HCT116 (cell line): ENCODE measurements at regions not wholly inside any gene's neighbourhood (a gene's known extent, or its start where the extent isn't known, plus 50 kb on each side); places are given as distances from the start of the nearest gene placed in this dataset.

Source experiments
- ATAC-seq: fragments of 200-7000 bp; cut with Tn5 transposase; 2 replicates; pipeline ENCODE4 v1.9.1; 2020; ENCODE audit warnings: mild to moderate bottlenecking, moderate library complexity
- BruUV-seq: library from RNA; stranded (reverse); fragments of 400-500 nt; replicated peaks from 2 replicates; lab custom pipeline; 2021; lab: Mats Ljungman, UMichigan
- CTCF ChIA-PET: fragments of 300-600 bp; sonication (Branson Sonifier 250); formaldehyde crosslinking; loops from one replicate; lab custom pipeline; 2021; ENCODE audit warnings: antibody characterized with exemption; lab: Charles Lee
- POLR2A ChIA-PET: fragments of 300-600, 350-600 bp; sonication (Branson Sonifier 250); formaldehyde crosslinking; loops from one replicate; lab custom pipeline; 2021; ENCODE audit warnings: antibody characterized with exemption; lab: Charles Lee
- RAD21 ChIA-PET, 2 experiments: fragments of 300-600 bp; sonication (Branson Sonifier 250); formaldehyde crosslinking; loops; one replicate each; lab custom pipeline; 2023; ENCODE audit warnings: low total read pairs in 2 of 2; ENCODE audit not compliant: uncharacterized antibody in 2 of 2, unreplicated experiment in 2 of 2, low non-redundant PET in 1 of 2; lab: Charles Lee
- DNase-seq: peaks from one replicate; pipeline ENCODE4 v3.0.0-alpha.2; 2010; ENCODE audit warnings: low read depth, low spot score
- H2AFZ ChIP-seq: fragments of 200-600 bp; shearing (Covaris generic), sonication (generic); 2 replicates; pipeline ENCODE4 v1.6.1; 2017; ENCODE audit warnings: low read depth, mixed run types, mixed read lengths, antibody characterized with exemption, low read length; ENCODE audit not compliant: poor library complexity, severe bottlenecking
- H3K27ac ChIP-seq: 2 replicates; pipeline ENCODE4 v1.5.1; 2012; ENCODE audit warnings: low read depth, low read length
- H3K27me3 ChIP-seq: fragments of 200-600 bp; sonication (generic); 2 replicates; pipeline ENCODE4 v1.6.1; 2016; ENCODE audit warnings: mixed run types, low read length, mixed read lengths; ENCODE audit not compliant: insufficient read depth
- H3K36me3 ChIP-seq, 2 experiments: fragments of 200-500 bp in 1 of 2; fragments of 200-600 bp in 1 of 2; sonication (Bioruptor generic) in 1 of 2; sonication (generic) in 1 of 2; 2 replicates each; pipeline versions ENCODE4 v1.5.1 to v1.6.1; 2014 to 2016; ENCODE audit warnings: low read length in 2 of 2, inconsistent platforms in 1 of 2, mixed read lengths in 1 of 2, mixed run types in 1 of 2; ENCODE audit not compliant: insufficient read depth in 2 of 2, control insufficient read depth in 1 of 2
- H3K4me1 ChIP-seq, 2 experiments: fragments of 200-600 bp in 1 of 2; sonication (generic) in 1 of 2; 2 replicates each; pipeline versions ENCODE4 v1.5.1 to v1.6.1; 2012 to 2017; ENCODE audit warnings: low read length in 2 of 2, inconsistent platforms in 1 of 2, mild to moderate bottlenecking in 1 of 2, mixed read lengths in 1 of 2, mixed run types in 1 of 2, moderate library complexity in 1 of 2; ENCODE audit not compliant: insufficient read depth in 2 of 2, control insufficient read depth in 1 of 2
- H3K4me2 ChIP-seq: fragments of 200-600 bp; sonication (generic); 2 replicates; pipeline ENCODE4 v1.6.1; 2017; ENCODE audit warnings: mixed run types, low read length, mixed read lengths
- H3K4me3 ChIP-seq, 2 experiments: fragments of 200-600 bp in 1 of 2; sonication (generic) in 1 of 2; replicated peaks in 1 of 2; 2 replicates each; pipeline ENCODE4 v1.5.1; 2011 to 2016; ENCODE audit warnings: low read length in 2 of 2, control low read depth in 1 of 2, low read depth in 1 of 2, mild to moderate bottlenecking in 1 of 2, mixed read lengths in 1 of 2, mixed run types in 1 of 2
- H3K79me2 ChIP-seq: fragments of 200-600 bp; sonication (generic); 2 replicates; pipeline ENCODE4 v1.6.1; 2017; ENCODE audit warnings: mild to moderate bottlenecking, mixed run types, low read length, moderate library complexity, mixed read lengths; ENCODE audit not compliant: insufficient read depth
- H3K9ac ChIP-seq: fragments of 200-600 bp; sonication (generic); 2 replicates; pipeline ENCODE4 v1.6.1; 2016; ENCODE audit warnings: low read length, mixed read lengths
- H3K9me2 ChIP-seq: fragments of 200-600 bp; sonication (generic), shearing (Covaris generic); 2 replicates; pipeline ENCODE4 v1.6.1; 2017; ENCODE audit warnings: mixed run types, mild to moderate bottlenecking, moderate library complexity; ENCODE audit not compliant: insufficient read depth
- H3K9me3 ChIP-seq, 2 experiments: fragments of 200-500 bp in 1 of 2; fragments of 200-600 bp in 1 of 2; sonication (Bioruptor generic) in 1 of 2; sonication (generic) in 1 of 2; 2 replicates each; pipeline ENCODE4 v1.6.1; 2014 to 2017; ENCODE audit warnings: low read length in 2 of 2, mixed read lengths in 2 of 2, inconsistent platforms in 1 of 2, low read depth in 1 of 2, mild to moderate bottlenecking in 1 of 2, mixed run types in 1 of 2, moderate library complexity in 1 of 2; ENCODE audit not compliant: control insufficient read depth in 1 of 2, insufficient read depth in 1 of 2
- H4K20me1 ChIP-seq: fragments of 200-600 bp; sonication (generic), shearing (Covaris generic); 2 replicates; pipeline ENCODE4 v1.6.1; 2017; ENCODE audit warnings: mixed run types, mild to moderate bottlenecking, moderate library complexity; ENCODE audit not compliant: insufficient read depth
- CEBPB ChIP-seq: IDR thresholded peaks from 2 replicates; pipeline ENCODE4 v1.6.1; 2012; ENCODE audit warnings: low read depth
- CTCF ChIP-seq, 3 experiments: fragments of 200-600 bp in 1 of 3; sonication (generic) in 1 of 3; IDR thresholded peaks in 2 of 3; conservative IDR thresholded peaks in 1 of 3; 2 replicates each; pipeline ENCODE4 v1.5.1; 2012 to 2017; ENCODE audit warnings: low read depth in 2 of 3, low read length in 2 of 3, antibody characterized with exemption in 1 of 3, borderline replicate concordance in 1 of 3, control low read depth in 1 of 3, mild to moderate bottlenecking in 1 of 3, mixed read lengths in 1 of 3, mixed run types in 1 of 3, moderate library complexity in 1 of 3; ENCODE audit not compliant: insufficient read depth in 1 of 3
- EGR1 ChIP-seq: IDR thresholded peaks from 2 replicates; pipeline ENCODE4 v1.6.1; 2012; ENCODE audit warnings: low read depth
- ELF1 ChIP-seq: IDR thresholded peaks from 2 replicates; pipeline ENCODE4 v1.6.1; 2012; ENCODE audit warnings: low read depth, borderline replicate concordance
- EZH2phosphoT487 ChIP-seq: fragments of 200-600 bp; IDR thresholded peaks from 2 replicates; pipeline ENCODE4 v1.6.1; 2018; ENCODE audit warnings: antibody characterized with exemption, borderline replicate concordance
- MAX ChIP-seq: IDR thresholded peaks from 2 replicates; pipeline ENCODE4 v1.6.1; 2012
- POLR2AphosphoS5 ChIP-seq: IDR thresholded peaks from 2 replicates; pipeline ENCODE4 v1.6.1; 2011; ENCODE audit warnings: mild to moderate bottlenecking, low read depth, low read length, moderate library complexity
- RAD21 ChIP-seq: IDR thresholded peaks from 2 replicates; pipeline ENCODE4 v1.6.1; 2012; ENCODE audit warnings: low read depth, mild to moderate bottlenecking
- REST ChIP-seq: IDR thresholded peaks from 2 replicates; pipeline ENCODE4 v1.6.1; 2012; ENCODE audit warnings: low read depth
- SP1 ChIP-seq: IDR thresholded peaks from 2 replicates; pipeline ENCODE4 v1.6.1; 2012; ENCODE audit warnings: low read depth
- TCF7L2 ChIP-seq: IDR thresholded peaks from 2 replicates; pipeline ENCODE4 v1.7.0; 2011; ENCODE audit warnings: borderline replicate concordance, inconsistent platforms; ENCODE audit not compliant: insufficient read depth, insufficient read length; ENCODE audit errors: extremely low read depth
- YY1 ChIP-seq: IDR thresholded peaks from 2 replicates; pipeline ENCODE4 v1.6.1; 2011; ENCODE audit warnings: low read length, low read depth, moderate library complexity, mild to moderate bottlenecking; ENCODE audit not compliant: insufficient replicate concordance; ENCODE audit errors: extremely low read depth
- ZBTB33 ChIP-seq: IDR thresholded peaks from 2 replicates; pipeline ENCODE4 v1.6.1; 2011; ENCODE audit warnings: mild to moderate bottlenecking, low read length, moderate library complexity; ENCODE audit not compliant: insufficient replicate concordance; ENCODE audit errors: extremely low read depth
- ZFX ChIP-seq: fragments of 450-650 bp; IDR thresholded peaks from 2 replicates; pipeline ENCODE4 v1.6.1; 2017
- ZNF274 ChIP-seq: fragments of 200-500 bp; sonication (Bioruptor generic); IDR thresholded peaks from 2 replicates; pipeline ENCODE4 v1.6.1; 2014; ENCODE audit warnings: mild to moderate bottlenecking, low read depth, low read length, inconsistent platforms
- intact Hi-C: fragments of 100-400 bp; cut with micrococcal nuclease; formaldehyde crosslinking; loops from 2 replicates; pipeline ENCODE4 v1.10.0; 2022

GRCh38 chr2:220521551-220521950 lies 894.1 kb downstream of the SLC4A3 start:
- BruUV-seq, result no TSS peak
- no peaks in the 10 kb centered on the region for H3K9me3 ChIP-seq
- H3K9me2 ChIP-seq, result no peaks in the 10 kb centered on the region
- CTCF ChIA-PET, result no interaction called here
- H3K36me3 ChIP-seq, result no peaks in the 10 kb centered on the region
- no peaks in the 10 kb centered on the region for H3K27me3 ChIP-seq
- POLR2A ChIA-PET, result no interaction called here
- H3K79me2 ChIP-seq, result no peaks in the 10 kb centered on the region
- H3K4me2 ChIP-seq, result no peak overlapping the region
- no peak overlapping the region for H3K27ac ChIP-seq
- intact Hi-C loops, result no loop called here
- no peaks in the 10 kb centered on the region for H4K20me1 ChIP-seq
- RAD21 ChIA-PET, result no interaction called here
- H2AFZ ChIP-seq, result no peak overlapping the region
- TF ChIP-seq ELF1, result no peak
- TF ChIP-seq ZNF274, result no peak
- no peak for TF ChIP-seq POLR2AphosphoS5
- TF ChIP-seq TCF7L2, result no peak
- no peak for TF ChIP-seq REST
- no peak for TF ChIP-seq ZBTB33
- TF ChIP-seq MAX, result no peak
- no peak for TF ChIP-seq EZH2phosphoT487
- no peak for TF ChIP-seq RAD21
- no peak for TF ChIP-seq SP1
- TF ChIP-seq ZFX, result no peak
- no peak for TF ChIP-seq CEBPB
- no peak for TF ChIP-seq CTCF (IDR thresholded peaks at IDR 0.05 in 2 of 3, conservative IDR thresholded peaks at IDR 0.05 in 1 of 3; ENCODE audit: borderline replicate concordance in 1 of 3, insufficient read depth in 1 of 3, low read depth in 2 of 3, low read length in 2 of 3)
- no peak for TF ChIP-seq YY1
- TF ChIP-seq EGR1, result no peak
- TF ChIP-seq, all 23 proteins: peak for 0
- DNase-seq (no peak), ATAC-seq (no peak)
- Histone ChIP-seq H3K4me3 (no peak overlapping the region), H3K4me1 (no peaks in the 10 kb centered on the region), H3K9ac (no peak overlapping the region)
